ENCODE measurements at regions not wholly inside any gene's neighbourhood (a gene's known extent, or its start where the extent isn't known, plus 50 kb on each side); places are given as distances from the start of the nearest gene placed in this dataset.

GRCh38 chr3:43171748-43172147 is 65.9 kb upstream of the POMGNT2 start:
- TF ChIP-seq CTCF (IDR thresholded peaks at IDR 0.05; ENCODE audit: insufficient read depth, low read length) (no peak), POLR2AphosphoS5 (IDR thresholded peaks at IDR 0.05; ENCODE audit: low read depth) (no peak)
- TF ChIP-seq, protein P1, sequence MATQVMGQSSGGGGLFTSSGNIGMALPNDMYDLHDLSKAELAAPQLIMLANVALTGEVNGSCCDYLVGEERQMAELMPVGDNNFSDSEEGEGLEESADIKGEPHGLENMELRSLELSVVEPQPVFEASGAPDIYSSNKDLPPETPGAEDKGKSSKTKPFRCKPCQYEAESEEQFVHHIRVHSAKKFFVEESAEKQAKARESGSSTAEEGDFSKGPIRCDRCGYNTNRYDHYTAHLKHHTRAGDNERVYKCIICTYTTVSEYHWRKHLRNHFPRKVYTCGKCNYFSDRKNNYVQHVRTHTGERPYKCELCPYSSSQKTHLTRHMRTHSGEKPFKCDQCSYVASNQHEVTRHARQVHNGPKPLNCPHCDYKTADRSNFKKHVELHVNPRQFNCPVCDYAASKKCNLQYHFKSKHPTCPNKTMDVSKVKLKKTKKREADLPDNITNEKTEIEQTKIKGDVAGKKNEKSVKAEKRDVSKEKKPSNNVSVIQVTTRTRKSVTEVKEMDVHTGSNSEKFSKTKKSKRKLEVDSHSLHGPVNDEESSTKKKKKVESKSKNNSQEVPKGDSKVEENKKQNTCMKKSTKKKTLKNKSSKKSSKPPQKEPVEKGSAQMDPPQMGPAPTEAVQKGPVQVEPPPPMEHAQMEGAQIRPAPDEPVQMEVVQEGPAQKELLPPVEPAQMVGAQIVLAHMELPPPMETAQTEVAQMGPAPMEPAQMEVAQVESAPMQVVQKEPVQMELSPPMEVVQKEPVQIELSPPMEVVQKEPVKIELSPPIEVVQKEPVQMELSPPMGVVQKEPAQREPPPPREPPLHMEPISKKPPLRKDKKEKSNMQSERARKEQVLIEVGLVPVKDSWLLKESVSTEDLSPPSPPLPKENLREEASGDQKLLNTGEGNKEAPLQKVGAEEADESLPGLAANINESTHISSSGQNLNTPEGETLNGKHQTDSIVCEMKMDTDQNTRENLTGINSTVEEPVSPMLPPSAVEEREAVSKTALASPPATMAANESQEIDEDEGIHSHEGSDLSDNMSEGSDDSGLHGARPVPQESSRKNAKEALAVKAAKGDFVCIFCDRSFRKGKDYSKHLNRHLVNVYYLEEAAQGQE (IDR thresholded peaks at IDR 0.05; ENCODE audit: insufficient replicate concordance, low read depth): no peak

Data from HL-60 (cell line).